ENCODE measurements at regions not wholly inside any gene's neighbourhood (a gene's known extent, or its start where the extent isn't known, plus 50 kb on each side); places are given as distances from the start of the nearest gene placed in this dataset.

GRCh38 chr21:24594082-24594481, 1013.2 kb downstream of the MRPL39 start:
- TF ChIP-seq EZH2 (IDR thresholded peaks at IDR 0.05; ENCODE audit: borderline replicate concordance, low read depth, low read length, severe bottlenecking) (no peak), CTCF (IDR thresholded peaks at IDR 0.05; ENCODE audit: borderline replicate concordance, extremely low read depth, low read length, poor library complexity, severe bottlenecking) (no peak)
- Histone ChIP-seq H3K4me1 (ENCODE audit: insufficient read depth, low read length) (no peaks in the 10 kb centered on the region), H2AFZ (ENCODE audit: low read depth, low read length) (no peak overlapping the region), H3K27ac (ENCODE audit: low read length) (no peak overlapping the region), H3K9ac (ENCODE audit: low read depth, low read length) (no peak overlapping the region), H3K27me3 (ENCODE audit: insufficient read depth, low read length, poor library complexity) (no peaks in the 10 kb centered on the region), H3K36me3 (ENCODE audit: insufficient read depth, low read length) (no peaks in the 10 kb centered on the region), H3K79me2 (ENCODE audit: insufficient read depth, low read length) (no peaks in the 10 kb centered on the region), H3K4me3 (ENCODE audit: low read depth in 1 of 2, low read length in 2 of 2) (no peak overlapping the region), H3K4me2 (ENCODE audit: insufficient read depth, low read length) (no peak overlapping the region), H3K9me3 (ENCODE audit: insufficient read depth, low read length, severe bottlenecking) (no peaks in the 10 kb centered on the region), H4K20me1 (ENCODE audit: insufficient read depth, low read length) (no peaks in the 10 kb centered on the region)
- DNase-seq (no peak), ATAC-seq (ENCODE audit: insufficient read depth, low read depth) (no peak)

GRCh38 chr21:24590261-24590660, 1017.0 kb downstream of the MRPL39 start:
- Histone ChIP-seq H3K4me2 (ENCODE audit: insufficient read depth, low read length) (no peak overlapping the region), H3K9me3 (ENCODE audit: insufficient read depth, low read length, severe bottlenecking) (no peaks in the 10 kb centered on the region), H3K79me2 (ENCODE audit: insufficient read depth, low read length) (no peaks in the 10 kb centered on the region), H3K27ac (ENCODE audit: low read length) (no peak overlapping the region), H3K36me3 (ENCODE audit: insufficient read depth, low read length) (no peaks in the 10 kb centered on the region), H2AFZ (ENCODE audit: low read depth, low read length) (no peak overlapping the region), H3K4me3 (ENCODE audit: low read depth in 1 of 2, low read length in 2 of 2) (no peak overlapping the region), H3K4me1 (ENCODE audit: insufficient read depth, low read length) (no peaks in the 10 kb centered on the region), H4K20me1 (ENCODE audit: insufficient read depth, low read length) (no peaks in the 10 kb centered on the region), H3K27me3 (ENCODE audit: insufficient read depth, low read length, poor library complexity) (no peaks in the 10 kb centered on the region), H3K9ac (ENCODE audit: low read depth, low read length) (no peak overlapping the region)
- ATAC-seq (ENCODE audit: insufficient read depth, low read depth) = no peak
- TF ChIP-seq EZH2 (IDR thresholded peaks at IDR 0.05; ENCODE audit: borderline replicate concordance, low read depth, low read length, severe bottlenecking) (no peak), CTCF (IDR thresholded peaks at IDR 0.05; ENCODE audit: borderline replicate concordance, extremely low read depth, low read length, poor library complexity, severe bottlenecking) (no peak)
- no peak for DNase-seq

- no peaks in the 10 kb centered on the region for H3K36me3 ChIP-seq (ENCODE audit: insufficient read depth, low read length)
- no peak overlapping the region for H2AFZ ChIP-seq (ENCODE audit: low read depth, low read length)
- ATAC-seq (ENCODE audit: insufficient read depth, low read depth) (no peak), DNase-seq (no peak)
- H3K4me1 ChIP-seq (ENCODE audit: insufficient read depth, low read length) = no peaks in the 10 kb centered on the region
- no peaks in the 10 kb centered on the region for H4K20me1 ChIP-seq (ENCODE audit: insufficient read depth, low read length)
- no peak overlapping the region for H3K4me3 ChIP-seq (ENCODE audit: low read depth in 1 of 2, low read length in 2 of 2)
- no peak overlapping the region for H3K4me2 ChIP-seq (ENCODE audit: insufficient read depth, low read length)
- H3K9ac ChIP-seq (ENCODE audit: low read depth, low read length) = no peak overlapping the region
- H3K27ac ChIP-seq (ENCODE audit: low read length) = no peak overlapping the region
- no peaks in the 10 kb centered on the region for H3K9me3 ChIP-seq (ENCODE audit: insufficient read depth, low read length, severe bottlenecking)
- H3K27me3 ChIP-seq (ENCODE audit: insufficient read depth, low read length, poor library complexity) = no peaks in the 10 kb centered on the region
- H3K79me2 ChIP-seq (ENCODE audit: insufficient read depth, low read length) = no peaks in the 10 kb centered on the region
- TF ChIP-seq CTCF (IDR thresholded peaks at IDR 0.05; ENCODE audit: borderline replicate concordance, extremely low read depth, low read length, poor library complexity, severe bottlenecking) = no peak
- no peak for TF ChIP-seq EZH2 (IDR thresholded peaks at IDR 0.05; ENCODE audit: borderline replicate concordance, low read depth, low read length, severe bottlenecking)
These were observed 1023.8 kb downstream of the MRPL39 start for GRCh38 chr21:24583473-24583872.

- no peak for TF ChIP-seq CTCF (IDR thresholded peaks at IDR 0.05; ENCODE audit: borderline replicate concordance, extremely low read depth, low read length, poor library complexity, severe bottlenecking)
- no peak for TF ChIP-seq EZH2 (IDR thresholded peaks at IDR 0.05; ENCODE audit: borderline replicate concordance, low read depth, low read length, severe bottlenecking)
- H2AFZ ChIP-seq (ENCODE audit: low read depth, low read length) = no peak overlapping the region
- no peaks in the 10 kb centered on the region for H3K79me2 ChIP-seq (ENCODE audit: insufficient read depth, low read length)
- H3K27me3 ChIP-seq (ENCODE audit: insufficient read depth, low read length, poor library complexity) = no peaks in the 10 kb centered on the region
- H3K9ac ChIP-seq (ENCODE audit: low read depth, low read length) = no peak overlapping the region
- no peak overlapping the region for H3K27ac ChIP-seq (ENCODE audit: low read length)
- no peaks in the 10 kb centered on the region for H4K20me1 ChIP-seq (ENCODE audit: insufficient read depth, low read length)
- no peak for ATAC-seq (ENCODE audit: insufficient read depth, low read depth)
- no peaks in the 10 kb centered on the region for H3K9me3 ChIP-seq (ENCODE audit: insufficient read depth, low read length, severe bottlenecking)
- H3K36me3 ChIP-seq (ENCODE audit: insufficient read depth, low read length) = no peaks in the 10 kb centered on the region
- H3K4me1 ChIP-seq (ENCODE audit: insufficient read depth, low read length) = no peaks in the 10 kb centered on the region
- no peak for DNase-seq
- H3K4me2 ChIP-seq (ENCODE audit: insufficient read depth, low read length) = no peak overlapping the region
- H3K4me3 ChIP-seq (ENCODE audit: low read depth in 1 of 2, low read length in 2 of 2) = no peak overlapping the region
These were observed 1030.0 kb downstream of the MRPL39 start for GRCh38 chr21:24577301-24577700.

All from DND-41 (cell line).